ENCODE measurements at regions not wholly inside any gene's neighbourhood (a gene's known extent, or its start where the extent isn't known, plus 50 kb on each side); places are given as distances from the start of the nearest gene placed in this dataset.

DNA sequence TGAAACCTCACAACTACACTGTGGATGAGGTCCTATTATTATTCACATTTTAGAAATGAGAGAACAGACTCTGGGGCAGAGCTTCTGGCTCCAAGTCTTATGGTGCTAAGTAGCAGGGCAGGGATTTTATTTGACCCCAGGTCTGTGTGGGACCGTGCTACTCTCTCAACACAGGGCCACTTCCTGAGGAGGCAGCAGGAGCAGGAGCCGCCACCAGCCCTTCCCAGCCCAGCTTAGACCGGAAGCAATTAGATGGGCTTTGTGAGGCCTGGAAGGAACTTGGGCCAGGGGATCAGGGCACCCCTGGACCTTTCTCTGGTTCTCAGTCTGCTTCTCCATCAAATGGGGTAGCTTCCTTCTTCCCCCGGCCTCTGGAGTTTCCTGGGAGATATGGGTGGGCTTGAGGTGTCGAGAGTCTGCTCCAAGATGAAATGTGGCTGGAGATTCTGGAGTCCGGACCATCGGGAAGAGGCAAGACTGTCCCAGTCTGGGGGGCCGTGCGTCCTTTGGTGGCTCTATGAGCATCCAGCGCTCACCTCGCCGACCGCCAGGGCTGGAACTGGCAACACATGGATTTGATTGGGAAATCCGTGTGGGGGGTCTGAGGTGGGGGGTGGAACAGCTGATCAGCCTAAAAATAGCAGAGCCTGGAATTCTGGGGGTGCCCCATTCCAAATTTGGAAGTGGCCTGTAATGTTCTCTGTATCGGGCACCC is 136.8 kb downstream of the FOXD2 start:
- no peak for DNase-seq (ENCODE audit: low read depth)

DNA sequence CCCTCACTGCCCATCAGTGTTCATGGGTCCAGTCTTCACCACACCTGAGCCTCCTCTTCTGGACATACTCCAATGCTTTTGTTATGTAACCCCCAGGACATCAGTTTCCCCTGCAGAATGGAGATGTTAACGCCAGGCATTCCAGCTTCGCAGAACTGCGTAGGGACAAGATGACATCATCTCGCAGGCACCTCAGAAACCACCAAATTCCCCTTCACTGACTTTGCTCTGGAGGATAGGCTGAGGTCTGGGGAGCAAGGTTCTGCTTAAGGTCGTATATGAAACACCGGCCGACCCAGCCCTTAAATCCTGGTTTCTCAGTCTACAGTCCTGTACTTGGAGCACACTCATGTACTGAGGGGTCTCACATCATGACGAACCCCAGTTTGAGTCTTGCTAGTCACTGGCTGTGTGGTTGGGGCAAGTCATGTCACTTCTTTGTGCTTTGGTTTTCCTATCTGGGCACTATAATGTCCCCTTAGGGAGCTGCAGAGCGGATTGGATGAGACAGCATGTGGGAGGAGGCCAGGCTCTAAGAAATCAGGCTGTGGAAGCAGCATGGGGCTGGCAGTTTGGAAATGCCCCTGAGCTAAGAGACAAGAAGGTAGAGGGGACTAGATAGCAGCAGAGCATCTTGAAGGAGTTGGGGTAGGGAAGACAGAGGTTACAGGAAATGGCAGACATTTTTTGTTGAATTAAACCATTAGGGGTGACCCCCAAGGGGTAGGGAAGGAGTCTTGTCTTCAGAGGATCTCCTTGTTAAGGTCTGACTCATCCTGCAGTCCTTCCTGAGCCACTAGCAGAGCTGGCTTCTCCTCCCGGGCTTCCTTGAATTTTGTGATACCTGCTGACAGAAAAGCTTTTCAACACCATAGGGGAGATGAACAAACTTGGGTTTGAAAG is 138.3 kb downstream of the FOXD2 start:
- no peak for DNase-seq (ENCODE audit: low read depth)

DNA sequence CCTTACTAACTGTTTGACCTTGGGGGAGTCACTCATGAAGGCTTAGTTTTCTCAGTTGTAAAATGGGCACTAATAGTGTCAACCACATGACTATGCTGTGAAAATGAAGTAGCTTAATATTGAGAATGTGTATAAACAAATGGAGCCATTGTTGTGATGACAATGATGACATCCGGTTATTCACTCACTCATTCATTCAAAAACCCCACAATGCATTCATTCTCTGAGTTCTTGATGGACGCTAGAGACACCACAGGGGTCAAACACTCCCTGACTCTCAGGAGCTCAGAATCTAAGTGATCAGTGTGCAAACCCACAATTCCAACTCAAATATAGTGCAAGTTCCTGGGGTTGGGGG is 138.9 kb downstream of the FOXD2 start:
- DNase-seq (ENCODE audit: low read depth), result no peak

DNA sequence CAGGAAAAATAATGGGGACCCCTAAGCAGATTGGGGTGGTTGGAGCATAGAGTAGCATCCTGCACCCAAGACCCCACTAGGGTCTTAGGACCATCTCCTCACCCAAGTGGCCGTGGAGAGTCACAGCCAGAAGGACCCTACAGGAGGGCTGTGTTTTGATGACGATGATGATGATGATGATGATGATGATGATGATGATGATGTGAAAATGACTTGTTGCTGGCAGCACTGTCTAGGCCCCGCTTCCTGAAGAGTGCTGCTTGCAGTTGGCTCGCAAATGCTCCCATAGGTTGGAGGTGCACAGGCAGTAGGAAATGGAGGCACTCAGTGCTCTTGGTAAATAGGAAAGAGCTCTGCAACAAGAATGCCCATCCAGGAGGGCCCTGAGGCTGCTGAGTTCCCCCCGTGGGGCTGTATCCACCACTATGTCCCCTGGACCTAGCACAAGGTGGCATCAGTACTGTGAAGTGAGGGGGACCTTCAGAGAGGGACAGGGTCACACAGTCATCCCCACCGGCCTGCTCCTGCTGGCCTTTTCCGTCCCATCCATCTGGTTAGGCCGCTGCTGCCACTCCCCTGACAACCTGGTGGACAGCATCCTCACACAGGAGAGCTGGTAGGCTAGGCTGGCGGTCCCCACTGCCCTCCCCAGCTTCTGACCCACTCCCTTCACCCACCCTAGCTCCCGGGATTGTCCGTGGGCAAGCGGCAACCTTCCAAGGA is 139.6 kb downstream of the FOXD2 start:
- no peak for DNase-seq (ENCODE audit: low read depth)

DNA sequence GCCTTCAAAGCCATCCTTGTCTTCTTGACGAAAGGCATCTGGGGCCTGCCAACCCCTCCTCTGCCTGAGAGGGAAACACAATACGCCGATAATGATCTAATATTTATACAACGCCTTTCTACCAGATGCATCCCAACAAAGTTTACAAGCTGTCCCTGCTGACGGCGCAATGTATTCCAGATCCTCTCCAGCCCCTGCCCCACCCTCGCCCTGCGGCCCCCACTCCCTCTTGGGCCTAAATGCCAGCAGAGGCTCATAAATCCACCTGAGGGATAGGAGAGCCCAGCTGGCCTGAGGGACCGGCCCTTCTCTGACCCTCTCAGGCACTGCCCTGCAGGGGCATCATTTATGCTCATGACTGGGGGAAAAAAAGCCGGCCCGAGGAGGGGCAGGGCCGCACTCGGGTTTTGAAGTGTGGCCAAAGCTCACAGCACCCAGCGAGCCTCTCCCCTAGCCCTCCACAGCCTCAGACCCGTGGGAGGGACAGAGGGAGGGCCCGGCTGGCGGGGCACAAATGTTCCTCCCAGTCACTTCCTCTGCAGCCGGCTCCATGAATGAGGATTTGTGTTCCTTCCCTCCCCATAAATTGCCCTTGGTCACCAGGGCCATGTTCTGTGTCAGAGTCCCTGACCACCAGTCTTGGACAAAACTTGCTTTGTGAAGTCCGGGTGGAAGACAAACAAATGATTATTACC is 140.3 kb downstream of the FOXD2 start:
- no peak for DNase-seq (ENCODE audit: low read depth)

DNA sequence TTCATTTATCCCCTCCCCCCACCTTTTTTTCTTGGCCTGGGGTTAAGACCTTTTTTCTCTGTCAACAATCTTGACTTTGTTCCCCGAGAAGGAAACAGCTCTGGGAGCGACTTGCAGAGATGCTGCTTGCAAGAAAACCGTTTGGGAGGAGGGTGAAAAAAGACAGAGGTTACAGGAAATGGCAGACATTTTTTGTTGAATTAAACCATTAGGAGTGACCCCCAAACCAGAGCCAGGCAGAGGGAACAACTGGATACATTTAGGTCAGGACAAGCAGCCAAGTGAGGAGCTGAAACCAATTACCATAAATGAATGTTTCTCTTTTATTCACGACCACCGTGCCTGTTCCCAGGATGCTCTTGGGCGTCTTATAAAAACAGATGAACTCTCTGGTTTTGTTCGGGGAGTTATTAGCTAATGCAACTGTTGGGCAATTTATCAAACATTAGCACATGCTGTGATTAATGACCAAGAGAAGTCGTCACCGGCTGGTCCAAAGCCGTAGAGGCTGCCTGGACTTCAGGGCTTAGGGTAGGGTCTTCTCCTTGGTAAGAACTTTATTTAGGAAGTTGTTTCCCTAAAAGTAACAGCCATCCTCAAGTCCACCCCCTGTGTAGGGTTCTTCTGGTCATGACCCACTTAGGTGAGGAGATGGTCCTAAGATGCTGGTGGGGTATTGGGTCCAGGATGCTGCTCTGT is 141.0 kb downstream of the FOXD2 start:
- DNase-seq (ENCODE audit: low read depth), result no peak

DNA sequence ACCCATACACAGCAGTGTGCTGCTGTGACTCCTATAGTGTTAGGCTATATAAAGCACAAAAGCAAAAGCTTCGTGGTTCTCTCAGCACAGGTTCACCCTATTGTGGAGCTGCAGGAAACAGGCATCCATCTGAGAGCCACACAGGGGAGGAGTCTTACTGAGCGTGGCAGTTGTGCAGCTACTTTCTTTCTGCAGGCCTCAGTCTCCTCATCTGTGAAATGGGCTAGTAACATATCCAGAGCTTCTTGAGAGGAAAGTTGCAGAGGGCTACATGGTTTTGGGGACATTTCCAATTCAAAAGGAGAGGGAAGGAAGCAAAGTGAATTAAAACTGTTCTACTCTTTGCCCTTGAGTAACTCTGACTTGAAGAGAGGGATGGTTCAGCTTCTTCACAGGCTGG is 142.0 kb downstream of the FOXD2 start:
- no peak for DNase-seq (ENCODE audit: low read depth)

DNA sequence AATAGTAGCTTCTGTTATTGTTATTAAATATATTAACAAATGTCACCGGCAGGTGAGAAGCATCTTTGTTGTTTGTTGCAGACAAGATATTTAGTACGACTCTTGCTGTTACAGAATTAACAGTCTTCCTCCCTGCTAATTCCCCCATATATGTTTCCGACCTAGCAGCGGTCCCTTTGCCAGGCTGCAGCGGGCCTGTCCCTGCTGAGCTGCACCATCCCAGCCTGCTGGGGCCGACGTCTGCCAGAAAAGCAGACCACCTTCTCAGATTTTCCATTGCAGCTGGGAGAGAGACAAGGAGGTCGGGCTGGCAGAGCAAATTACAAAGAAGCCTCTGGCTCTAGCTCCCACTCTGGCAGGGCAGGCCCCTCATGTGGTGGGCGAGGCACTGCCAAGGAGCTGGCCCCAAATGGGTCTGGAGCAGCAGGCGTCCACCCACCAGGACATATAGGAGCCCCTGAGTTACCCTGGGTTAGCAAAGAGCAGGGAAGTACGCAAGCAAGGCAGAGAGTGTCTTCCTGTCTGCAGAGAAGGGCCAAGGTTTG is 142.7 kb downstream of the FOXD2 start:
- DNase-seq (ENCODE audit: low read depth), result no peak

DNA sequence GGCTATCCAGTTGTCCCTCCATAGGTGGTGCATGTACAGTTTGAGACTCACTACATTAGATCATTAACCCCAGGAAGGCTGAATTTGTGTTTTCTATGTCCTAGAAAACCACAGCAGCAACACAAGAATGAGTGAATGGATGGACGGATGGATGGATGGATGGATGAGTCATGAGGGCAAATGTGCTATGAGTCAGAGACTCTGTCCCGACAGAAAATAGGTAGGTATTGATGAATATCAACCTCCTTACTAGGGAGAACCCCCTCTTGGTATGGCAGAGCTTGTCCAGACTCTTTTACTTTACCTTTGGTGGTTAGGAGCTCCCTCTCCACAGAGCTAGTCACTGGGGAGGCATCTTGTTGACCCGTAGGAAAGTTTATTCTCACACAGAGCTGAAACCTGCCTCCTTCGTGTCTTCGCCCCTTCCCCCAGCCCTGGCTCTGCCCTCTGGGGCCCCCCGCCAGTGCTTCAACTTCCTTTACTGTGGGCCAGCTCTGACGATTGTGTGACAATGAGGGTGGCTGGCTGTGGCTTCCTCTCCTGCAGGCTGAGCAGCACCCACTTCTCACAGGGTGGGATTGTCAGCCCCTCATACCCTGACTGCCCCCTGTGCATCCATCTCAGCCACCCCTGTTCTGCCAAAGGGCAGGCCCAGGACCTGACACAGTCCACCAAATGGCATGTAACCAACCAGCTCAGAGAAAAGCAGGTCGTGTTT is 145.2 kb downstream of the FOXD2 start:
- no peak for DNase-seq (ENCODE audit: low read depth)

DNA sequence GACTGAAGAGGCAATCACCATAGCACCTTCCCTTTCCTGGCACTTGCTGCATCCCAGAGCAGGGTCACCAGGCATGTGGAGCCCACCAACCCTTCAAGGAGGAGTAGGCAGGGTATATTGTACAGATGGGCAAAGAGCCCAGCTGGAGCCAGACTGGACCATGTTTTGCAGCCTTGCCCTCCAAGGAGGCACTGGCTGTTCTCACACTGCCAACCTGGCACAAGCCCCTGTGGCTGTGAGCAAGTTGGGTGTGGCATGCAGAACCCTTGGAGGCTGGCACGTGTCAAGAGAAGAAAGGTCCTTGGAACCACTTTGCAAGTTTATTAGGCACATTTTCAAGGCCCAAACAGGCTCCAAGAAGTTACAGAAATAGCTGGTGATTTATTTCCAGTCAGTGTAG is 146.4 kb downstream of the FOXD2 start:
- DNase-seq (ENCODE audit: low read depth), result no peak

DNA sequence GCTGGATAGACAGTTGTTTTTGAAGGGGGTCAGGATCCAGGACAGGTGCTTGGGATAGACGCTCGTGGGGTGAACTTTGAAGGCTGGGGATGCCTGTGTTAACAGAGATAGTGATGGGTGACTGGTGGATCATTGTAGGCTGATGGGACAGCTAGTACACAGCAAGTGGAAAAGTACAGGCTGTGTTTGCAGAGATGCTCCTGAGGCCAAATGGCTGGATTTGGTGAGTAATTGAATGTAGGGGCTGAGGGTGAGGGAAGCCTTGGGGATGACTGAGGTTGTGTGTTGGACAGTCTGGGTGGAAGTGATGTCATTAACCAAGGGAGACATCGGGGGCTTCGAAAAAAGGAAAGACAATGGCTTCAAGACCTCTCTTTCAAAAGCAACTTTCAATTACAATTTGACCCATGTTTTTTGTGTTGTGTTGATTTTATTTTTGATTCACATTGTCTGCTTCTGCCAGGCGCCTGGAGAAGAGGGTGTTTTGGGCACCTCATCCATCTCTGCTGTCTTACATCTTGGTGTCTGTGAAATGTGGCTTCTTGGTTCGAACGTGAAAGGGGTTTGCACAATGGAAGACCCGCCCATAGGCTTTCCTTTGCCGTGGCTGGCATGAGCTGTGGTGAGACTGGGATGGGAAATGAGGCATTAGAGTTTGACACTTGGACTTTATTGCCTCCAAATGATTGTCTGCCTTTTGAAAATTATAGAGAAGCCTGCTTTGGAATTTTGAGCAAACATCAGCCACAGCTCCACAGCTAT is 147.5 kb downstream of the FOXD2 start:
- DNase-seq (ENCODE audit: low read depth), result no peak

DNA sequence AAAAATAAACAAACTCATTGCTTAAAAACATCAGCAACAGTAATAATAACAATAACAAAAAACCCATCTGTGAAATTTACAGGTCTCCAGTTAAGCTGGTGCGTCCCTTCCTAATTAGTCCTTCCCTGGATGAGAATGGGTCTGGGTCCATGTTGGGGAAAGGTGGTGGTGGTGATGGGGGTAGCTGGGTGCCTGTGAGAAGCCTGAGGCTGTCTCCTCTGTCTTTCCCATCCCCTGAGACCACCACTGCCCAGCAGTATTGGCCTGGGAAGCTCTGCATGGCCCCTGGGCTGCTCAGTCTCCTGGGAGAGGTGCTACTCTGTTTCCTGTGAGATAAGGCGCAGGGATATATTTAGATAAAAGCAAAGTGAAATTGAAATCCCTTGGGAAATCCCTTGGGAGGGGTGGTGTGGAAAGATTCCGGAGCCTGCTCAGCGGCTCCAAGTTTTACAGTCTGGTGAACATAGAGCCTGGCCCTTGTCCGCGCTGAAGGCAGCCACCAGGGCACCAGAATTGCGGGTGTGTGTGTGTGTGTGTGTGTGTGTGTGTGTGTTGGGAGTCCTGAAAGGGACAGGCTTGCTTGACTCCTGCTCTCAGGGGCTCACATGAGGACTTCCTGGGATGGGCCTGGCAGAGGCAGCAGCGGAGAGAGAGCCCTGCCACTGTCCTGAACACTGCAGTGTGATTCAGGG is 150.2 kb downstream of the FOXD2 start:
- DNase-seq (ENCODE audit: low read depth), result no peak

DNA sequence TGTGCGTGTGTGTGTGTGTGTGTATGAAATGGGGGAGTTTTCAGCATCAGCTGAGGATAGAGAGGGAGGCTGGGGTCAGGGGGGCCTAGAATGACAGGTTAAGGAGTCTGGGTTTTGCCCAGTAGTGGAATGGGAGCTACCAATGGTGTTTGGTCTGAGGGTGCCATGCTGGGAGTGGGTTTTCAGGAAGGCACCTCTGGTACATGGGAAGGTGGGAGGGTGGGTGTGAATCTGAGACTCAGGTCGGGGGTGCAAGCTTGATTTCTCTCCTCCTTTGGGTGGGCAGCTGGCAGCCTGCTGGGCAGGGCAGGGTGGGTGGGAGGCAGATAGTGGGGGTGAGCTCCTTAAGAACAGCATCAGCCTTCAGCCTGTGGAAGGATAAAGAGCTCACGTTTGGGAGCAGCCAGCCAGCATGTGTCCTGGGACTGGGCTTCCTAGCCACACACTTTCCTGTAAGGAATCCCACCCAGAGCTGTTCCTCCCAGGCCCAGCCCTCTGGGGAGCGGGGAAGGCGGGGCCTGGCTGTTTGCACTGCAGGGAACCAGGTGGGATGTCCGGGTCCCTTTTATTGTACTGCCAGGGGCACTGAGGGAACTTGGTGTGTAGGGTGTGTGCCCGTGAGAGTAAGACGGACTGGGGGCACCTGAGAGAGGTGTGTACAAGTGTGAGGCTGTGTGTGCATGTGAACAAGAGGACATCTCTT is 152.8 kb downstream of the FOXD2 start:
- DNase-seq (ENCODE audit: low read depth), result no peak

DNA sequence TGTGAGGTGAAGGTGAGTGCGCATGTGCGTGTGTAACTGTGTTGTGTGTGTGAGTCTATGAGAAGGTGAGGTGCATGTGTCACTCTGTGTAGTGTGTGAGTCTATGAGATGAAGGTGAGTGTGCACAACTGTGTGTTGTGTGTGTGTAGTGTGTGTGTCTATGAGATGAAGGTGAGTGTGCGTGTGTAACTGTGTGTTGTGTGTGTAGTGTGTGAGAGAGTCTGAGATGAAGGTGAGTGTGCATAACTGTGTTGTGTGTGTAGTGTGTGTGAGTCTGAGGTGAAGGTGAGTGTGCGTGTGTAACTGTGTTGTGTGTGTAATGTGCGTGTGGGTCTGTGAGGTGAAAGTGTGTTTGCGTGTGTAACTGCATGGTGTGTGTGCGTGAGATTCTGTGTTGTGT is 154.0 kb downstream of the FOXD2 start:
- DNase-seq (ENCODE audit: low read depth), result no peak

DNA sequence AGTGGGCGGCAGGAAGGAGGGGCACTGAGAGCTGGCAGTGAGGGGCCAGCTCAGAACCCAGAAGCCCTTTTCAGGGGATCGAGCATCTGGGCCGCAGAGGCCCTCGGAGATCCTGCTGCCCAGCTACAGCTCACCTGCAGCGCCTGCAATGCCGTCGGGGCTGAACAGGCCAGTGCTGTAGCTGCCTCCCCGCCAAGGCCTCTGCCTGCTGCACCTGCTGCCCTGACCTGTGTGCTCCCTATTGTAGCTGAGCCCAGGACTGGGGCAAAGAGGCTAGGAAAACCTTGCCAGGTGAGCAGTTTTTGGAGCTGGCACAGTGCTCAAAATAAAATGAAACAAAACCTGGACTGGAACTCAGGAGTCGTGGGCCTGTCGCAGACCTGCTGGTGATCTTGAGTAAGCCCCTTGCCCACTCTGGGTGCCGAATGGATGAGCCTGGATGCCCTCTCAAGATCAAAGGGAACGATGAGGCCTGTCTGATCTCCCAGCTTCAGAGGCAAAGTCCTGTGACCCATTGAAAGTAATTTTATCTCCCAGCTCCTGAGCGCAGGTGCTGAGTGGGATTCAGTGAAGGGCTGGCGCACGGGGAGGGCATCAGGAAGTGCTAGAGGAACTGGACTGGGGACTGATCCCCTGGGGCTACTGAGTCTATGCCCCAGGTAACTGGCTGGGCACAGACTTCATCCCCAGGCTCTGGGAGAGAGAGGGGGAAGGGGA is 154.6 kb downstream of the FOXD2 start:
- no peak for DNase-seq (ENCODE audit: low read depth)

DNA sequence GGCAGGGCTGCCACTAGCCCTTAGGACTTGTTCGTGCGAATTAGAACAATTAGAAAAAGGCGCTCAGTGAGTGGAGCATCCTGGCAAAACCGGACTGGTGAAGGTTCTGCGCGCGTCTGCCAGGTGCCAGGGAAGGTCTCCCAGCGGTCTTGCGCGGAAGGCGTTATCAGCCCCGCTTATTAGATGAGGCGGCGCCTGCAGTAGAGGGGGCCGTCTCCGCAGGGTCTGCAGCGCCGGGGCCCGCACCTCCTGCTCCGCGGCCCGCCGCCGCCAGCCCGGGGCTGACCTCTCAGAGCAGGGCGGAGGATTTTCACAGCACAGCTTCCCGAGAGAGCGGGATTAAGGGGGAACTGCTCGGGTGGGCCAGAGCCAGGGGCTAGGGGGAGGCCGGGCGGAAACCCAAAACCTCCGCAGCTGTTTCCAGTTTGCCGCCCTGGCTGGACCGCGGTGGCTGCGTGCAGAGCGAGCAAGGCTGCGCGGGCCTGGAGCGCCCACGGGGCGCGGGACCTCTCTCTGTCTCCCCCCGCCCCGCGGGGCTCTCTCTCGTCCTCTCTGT is 155.2 kb downstream of the FOXD2 start:
- DNase-seq (ENCODE audit: low read depth), result no peak

DNA sequence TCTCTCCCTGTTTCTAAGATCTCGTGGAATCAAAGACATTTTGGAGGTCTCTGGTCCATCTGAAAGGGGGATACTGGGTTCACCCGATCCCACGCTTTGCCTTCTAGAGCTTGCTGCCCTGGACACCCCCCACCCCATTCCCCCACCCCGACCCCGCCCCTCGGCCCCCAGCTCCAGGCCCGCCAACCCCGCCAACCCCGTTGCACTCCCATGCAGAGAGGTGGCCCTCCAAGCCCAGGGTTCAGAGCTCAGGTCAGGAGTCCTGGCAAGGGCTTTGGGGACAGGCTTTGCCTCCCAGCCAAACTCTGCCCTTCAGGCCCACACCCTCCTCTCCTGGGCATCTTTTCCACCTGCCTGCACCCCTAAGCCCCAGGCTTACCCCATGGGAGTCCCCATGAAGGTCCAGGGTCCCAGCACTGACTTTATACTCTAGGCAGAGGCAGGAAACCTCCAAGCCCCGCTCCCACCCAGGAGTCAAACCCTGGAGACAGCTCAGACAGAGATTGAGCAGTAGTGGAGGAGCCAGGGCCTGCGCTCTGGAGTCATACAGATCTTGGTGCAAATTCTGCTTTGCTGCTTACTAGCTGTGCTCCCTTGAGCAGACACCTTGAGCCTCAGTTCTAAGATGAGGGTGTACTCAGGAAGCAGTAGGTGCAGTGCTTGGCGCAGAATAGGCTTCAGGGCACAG is 155.9 kb downstream of the FOXD2 start:
- DNase-seq (ENCODE audit: low read depth), result no peak

All from stimulated activated CD8-positive, alpha-beta memory T cell treated with anti-CD3 and anti-CD28 coated beads, Interleukin-15, amount 100 ng/mL, for 24 hours (primary cell).